ENCODE measurements at regions not wholly inside any gene's neighbourhood (a gene's known extent, or its start where the extent isn't known, plus 50 kb on each side); places are given as distances from the start of the nearest gene placed in this dataset.

DNA sequence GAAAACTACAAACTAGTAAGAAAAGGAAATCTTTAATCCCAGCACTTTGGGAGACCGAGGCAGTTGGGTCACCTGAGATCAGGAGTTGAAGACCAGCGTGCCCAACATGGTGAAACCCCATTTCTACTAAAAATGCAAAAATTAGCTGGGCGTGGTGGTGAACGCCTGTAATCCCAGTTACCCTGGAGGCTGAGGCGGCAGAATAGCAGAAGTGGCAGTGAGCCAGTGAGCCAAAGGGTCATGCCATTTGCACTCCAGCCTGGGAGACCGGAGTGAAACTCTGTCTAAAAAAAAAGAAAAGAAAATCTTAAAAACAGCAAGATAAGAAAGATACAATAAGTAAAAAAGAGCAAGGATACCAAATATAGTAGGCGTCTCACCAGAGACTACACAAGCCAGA is 502.9 kb upstream of the ID2 start:
- TF ChIP-seq, protein P1, sequence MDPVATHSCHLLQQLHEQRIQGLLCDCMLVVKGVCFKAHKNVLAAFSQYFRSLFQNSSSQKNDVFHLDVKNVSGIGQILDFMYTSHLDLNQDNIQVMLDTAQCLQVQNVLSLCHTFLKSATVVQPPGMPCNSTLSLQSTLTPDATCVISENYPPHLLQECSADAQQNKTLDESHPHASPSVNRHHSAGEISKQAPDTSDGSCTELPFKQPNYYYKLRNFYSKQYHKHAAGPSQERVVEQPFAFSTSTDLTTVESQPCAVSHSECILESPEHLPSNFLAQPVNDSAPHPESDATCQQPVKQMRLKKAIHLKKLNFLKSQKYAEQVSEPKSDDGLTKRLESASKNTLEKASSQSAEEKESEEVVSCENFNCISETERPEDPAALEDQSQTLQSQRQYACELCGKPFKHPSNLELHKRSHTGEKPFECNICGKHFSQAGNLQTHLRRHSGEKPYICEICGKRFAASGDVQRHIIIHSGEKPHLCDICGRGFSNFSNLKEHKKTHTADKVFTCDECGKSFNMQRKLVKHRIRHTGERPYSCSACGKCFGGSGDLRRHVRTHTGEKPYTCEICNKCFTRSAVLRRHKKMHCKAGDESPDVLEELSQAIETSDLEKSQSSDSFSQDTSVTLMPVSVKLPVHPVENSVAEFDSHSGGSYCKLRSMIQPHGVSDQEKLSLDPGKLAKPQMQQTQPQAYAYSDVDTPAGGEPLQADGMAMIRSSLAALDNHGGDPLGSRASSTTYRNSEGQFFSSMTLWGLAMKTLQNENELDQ (CRISPR knock-in tag; IDR thresholded peaks at IDR 0.05; ENCODE audit: borderline replicate concordance): no peak
- TF ChIP-seq SIRT6 (IDR thresholded peaks at IDR 0.05; ENCODE audit: low read depth, low read length) (no peak), SIN3A (IDR thresholded peaks at IDR 0.05; ENCODE audit: borderline replicate concordance in 2 of 2, control insufficient read depth in 1 of 2, low read depth in 2 of 2, low read length in 2 of 2) (no peak), ZZZ3 (IDR thresholded peaks at IDR 0.05) (no peak), RNF2 (IDR thresholded peaks at IDR 0.05) (no peak), ZNF133 (CRISPR knock-in tag; IDR thresholded peaks at IDR 0.05) (no peak)
- TF ChIP-seq, protein P2, sequence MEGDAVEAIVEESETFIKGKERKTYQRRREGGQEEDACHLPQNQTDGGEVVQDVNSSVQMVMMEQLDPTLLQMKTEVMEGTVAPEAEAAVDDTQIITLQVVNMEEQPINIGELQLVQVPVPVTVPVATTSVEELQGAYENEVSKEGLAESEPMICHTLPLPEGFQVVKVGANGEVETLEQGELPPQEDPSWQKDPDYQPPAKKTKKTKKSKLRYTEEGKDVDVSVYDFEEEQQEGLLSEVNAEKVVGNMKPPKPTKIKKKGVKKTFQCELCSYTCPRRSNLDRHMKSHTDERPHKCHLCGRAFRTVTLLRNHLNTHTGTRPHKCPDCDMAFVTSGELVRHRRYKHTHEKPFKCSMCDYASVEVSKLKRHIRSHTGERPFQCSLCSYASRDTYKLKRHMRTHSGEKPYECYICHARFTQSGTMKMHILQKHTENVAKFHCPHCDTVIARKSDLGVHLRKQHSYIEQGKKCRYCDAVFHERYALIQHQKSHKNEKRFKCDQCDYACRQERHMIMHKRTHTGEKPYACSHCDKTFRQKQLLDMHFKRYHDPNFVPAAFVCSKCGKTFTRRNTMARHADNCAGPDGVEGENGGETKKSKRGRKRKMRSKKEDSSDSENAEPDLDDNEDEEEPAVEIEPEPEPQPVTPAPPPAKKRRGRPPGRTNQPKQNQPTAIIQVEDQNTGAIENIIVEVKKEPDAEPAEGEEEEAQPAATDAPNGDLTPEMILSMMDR (IDR thresholded peaks at IDR 0.05 in 2 of 3, conservative IDR thresholded peaks at IDR 0.05 in 1 of 3; ENCODE audit: insufficient read depth in 2 of 3, low read depth in 1 of 3, low read length in 3 of 3): no peak

Data from K562 (cell line).